ENCODE measurements at regions not wholly inside any gene's neighbourhood (a gene's known extent, or its start where the extent isn't known, plus 50 kb on each side); places are given as distances from the start of the nearest gene placed in this dataset.

DNA sequence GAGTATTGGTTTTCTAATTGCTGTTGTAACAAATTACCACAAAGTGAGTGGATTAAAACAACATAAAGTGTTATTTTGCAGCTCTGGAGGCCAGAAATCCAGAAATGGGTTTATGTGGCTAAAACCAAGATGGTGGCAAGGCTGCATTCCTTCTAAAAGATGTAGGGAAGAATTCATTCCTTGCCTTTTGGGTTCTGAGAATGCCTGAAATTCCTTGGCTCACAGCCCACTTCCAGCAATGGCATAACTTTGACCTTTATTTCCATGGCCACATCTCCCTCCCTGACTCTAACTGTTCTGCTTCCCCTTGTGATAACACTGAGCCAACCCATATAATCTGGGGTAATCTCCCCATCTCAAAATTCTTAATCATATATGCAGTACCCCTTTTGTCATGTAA lies 269.6 kb upstream of the RPL38 start:
- H3K4me3 ChIP-seq (ENCODE audit: low read length) = no peak overlapping the region
- H3K4me1 ChIP-seq (ENCODE audit: control insufficient read depth, insufficient read depth, low read length) = no peaks in the 10 kb centered on the region
- H3K9me3 ChIP-seq (replicated peaks; ENCODE audit: control insufficient read depth, low read depth, low read length) = no peaks in the 10 kb centered on the region
- no peaks in the 10 kb centered on the region for H3K36me3 ChIP-seq (ENCODE audit: control insufficient read depth, insufficient read depth, low read length)
- no peak overlapping the region for H3K27ac ChIP-seq (ENCODE audit: low read length)
- no peak for DNase-seq
- peaks cover 8% of the 10 kb centered on the region for H3K27me3 ChIP-seq (ENCODE audit: control insufficient read depth, insufficient read depth, low read length)

DNA sequence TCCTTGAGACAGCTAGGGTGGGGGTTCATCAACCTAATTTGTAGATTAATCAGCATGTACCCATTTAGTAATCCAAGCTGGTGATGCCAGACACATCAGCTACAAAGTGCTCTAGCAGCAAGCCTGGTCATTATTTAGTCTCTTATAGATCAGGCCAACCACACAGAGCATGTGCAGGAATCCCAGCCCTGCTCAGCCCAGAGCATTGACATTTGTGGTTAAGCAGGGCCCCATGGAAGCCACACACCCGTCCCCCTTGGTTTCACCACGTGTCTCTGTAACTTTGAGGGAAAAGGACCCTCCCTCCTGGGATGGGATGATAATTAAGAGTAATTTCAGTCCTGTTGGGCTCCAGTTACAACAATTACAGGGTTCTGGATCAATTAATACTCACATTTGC lies 268.8 kb upstream of the RPL38 start:
- Histone ChIP-seq H3K9me3 (replicated peaks; ENCODE audit: control insufficient read depth, low read depth, low read length) (no peaks in the 10 kb centered on the region), H3K4me3 (ENCODE audit: low read length) (no peak overlapping the region), H3K36me3 (ENCODE audit: control insufficient read depth, insufficient read depth, low read length) (no peaks in the 10 kb centered on the region), H3K27me3 (ENCODE audit: control insufficient read depth, insufficient read depth, low read length) (peaks cover 8% of the 10 kb centered on the region), H3K27ac (ENCODE audit: low read length) (no peak overlapping the region), H3K4me1 (ENCODE audit: control insufficient read depth, insufficient read depth, low read length) (no peaks in the 10 kb centered on the region)
- DNase-seq = no peak
- no CpG with 5 or more reads among the region's 2 CpGs for WGBS (ENCODE audit: insufficient coverage)

DNA sequence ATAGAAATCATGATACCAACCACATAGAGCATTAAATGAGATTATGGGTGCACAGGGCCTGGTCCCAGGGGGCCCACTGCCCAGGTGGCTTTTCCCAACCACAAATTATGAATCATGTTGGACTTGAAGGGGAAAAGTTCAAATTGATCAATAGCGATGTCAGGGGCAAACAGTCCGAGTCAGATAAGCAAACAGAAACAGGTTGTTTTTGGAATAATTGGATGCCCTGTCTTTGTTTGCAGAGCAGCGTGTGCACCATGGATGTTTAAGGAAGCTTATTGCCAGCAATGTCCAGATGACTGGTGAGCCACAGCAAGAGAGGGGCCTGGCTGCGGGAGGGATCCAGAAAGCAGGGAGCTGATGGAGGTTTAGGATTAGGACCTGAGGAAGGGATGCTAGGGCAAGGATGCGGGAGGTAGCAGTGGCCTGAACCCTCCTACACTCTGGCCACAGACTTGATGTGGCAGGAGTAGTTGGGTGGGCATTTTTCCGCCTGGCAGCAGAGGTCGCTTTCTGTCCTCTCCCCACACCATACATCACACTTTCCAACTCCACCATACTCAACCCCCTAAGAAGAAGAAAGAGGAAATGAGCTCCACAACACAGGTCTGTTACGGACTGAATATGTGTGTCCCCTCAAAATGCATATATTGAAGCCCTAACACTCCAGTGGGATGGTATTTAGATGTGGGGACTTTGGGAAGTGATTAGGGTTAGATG lies 266.4 kb upstream of the RPL38 start:
- no peaks in the 10 kb centered on the region for H3K9me3 ChIP-seq (replicated peaks; ENCODE audit: control insufficient read depth, low read depth, low read length)
- H3K36me3 ChIP-seq (ENCODE audit: control insufficient read depth, insufficient read depth, low read length) = no peaks in the 10 kb centered on the region
- 89% methylated on average over 4 of the region's 8 CpGs for WGBS (ENCODE audit: insufficient coverage)
- no peak for DNase-seq
- peaks cover 14% of the 10 kb centered on the region for H3K27me3 ChIP-seq (ENCODE audit: control insufficient read depth, insufficient read depth, low read length)
- no peaks in the 10 kb centered on the region for H3K4me1 ChIP-seq (ENCODE audit: control insufficient read depth, insufficient read depth, low read length)
- H3K4me3 ChIP-seq (ENCODE audit: low read length) = no peak overlapping the region
- no peak overlapping the region for H3K27ac ChIP-seq (ENCODE audit: low read length)

DNA sequence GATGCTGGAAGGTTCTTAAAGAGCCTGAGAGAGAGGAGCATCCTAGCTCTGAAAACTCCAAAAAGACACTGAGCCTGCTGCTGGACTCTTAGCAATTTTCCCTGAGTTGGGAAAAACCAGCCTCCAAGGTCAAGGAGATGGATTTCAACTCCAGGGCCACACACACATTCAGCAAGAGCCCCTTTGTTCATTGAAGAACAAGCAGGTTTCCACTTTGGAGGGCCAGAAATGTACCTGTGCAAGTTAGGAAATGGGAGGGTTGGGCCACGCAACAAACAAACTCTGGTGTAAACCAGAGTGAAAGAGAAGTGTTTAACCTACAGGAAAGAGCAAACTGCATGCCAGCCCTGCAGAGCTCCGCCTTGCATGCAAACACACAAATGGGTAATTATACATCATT lies 264.8 kb upstream of the RPL38 start:
- H3K4me1 ChIP-seq (ENCODE audit: control insufficient read depth, insufficient read depth, low read length) = no peaks in the 10 kb centered on the region
- DNase-seq = no peak
- H3K9me3 ChIP-seq (replicated peaks; ENCODE audit: control insufficient read depth, low read depth, low read length) = no peaks in the 10 kb centered on the region
- H3K27ac ChIP-seq (ENCODE audit: low read length) = no peak overlapping the region
- WGBS (ENCODE audit: insufficient coverage) = 100% methylated on average over 1 of the region's 2 CpGs
- no peaks in the 10 kb centered on the region for H3K36me3 ChIP-seq (ENCODE audit: control insufficient read depth, insufficient read depth, low read length)
- peaks cover 8% of the 10 kb centered on the region for H3K27me3 ChIP-seq (ENCODE audit: control insufficient read depth, insufficient read depth, low read length)
- no peak overlapping the region for H3K4me3 ChIP-seq (ENCODE audit: low read length)

DNA sequence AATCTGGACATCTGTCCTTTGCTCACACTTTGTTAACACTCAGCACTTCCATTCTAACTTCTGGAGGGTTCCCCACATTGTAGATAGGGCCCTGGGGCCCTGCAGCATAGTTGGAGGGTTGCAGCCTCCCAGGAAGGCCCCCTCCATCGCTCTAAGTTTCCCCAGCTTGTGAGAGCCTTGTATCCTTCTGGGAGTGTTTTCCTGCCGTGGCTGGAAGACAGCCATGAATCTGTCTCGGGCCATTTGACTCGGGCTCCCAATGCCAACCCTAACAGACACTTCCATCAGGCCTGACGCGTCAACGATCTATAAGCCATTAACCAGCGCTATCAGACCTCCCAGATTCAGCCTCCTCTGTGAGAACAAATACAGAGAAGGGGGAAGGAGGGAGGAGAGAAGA lies 263.7 kb upstream of the RPL38 start:
- Histone ChIP-seq H3K27ac (ENCODE audit: low read length) (no peak overlapping the region), H3K9me3 (replicated peaks; ENCODE audit: control insufficient read depth, low read depth, low read length) (no peaks in the 10 kb centered on the region), H3K4me1 (ENCODE audit: control insufficient read depth, insufficient read depth, low read length) (no peaks in the 10 kb centered on the region), H3K27me3 (ENCODE audit: control insufficient read depth, insufficient read depth, low read length) (peaks cover 12% of the 10 kb centered on the region), H3K36me3 (ENCODE audit: control insufficient read depth, insufficient read depth, low read length) (no peaks in the 10 kb centered on the region), H3K4me3 (ENCODE audit: low read length) (no peak overlapping the region)
- 50% methylated on average over 1 of the region's 8 CpGs for WGBS (ENCODE audit: insufficient coverage)
- DNase-seq = no peak

DNA sequence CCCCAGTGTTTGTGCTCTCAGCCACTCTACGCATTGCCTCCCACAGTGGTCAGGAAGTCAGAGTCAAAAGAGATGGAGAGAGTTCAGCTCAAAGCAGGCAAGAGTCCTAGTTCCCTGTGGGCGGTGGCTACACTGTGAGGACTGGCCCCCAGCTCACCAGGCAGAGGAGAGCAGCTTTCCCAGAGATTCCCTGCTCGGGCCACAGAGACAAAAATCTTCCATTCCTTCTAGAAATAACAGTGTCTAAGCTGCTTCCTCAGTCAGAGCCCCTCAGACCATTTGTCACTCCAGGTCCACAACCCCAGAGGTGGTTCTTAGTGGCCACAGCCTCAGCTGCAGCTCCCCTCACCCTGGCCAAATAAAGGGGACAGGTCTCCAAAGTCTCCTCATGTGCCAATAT lies 263.0 kb upstream of the RPL38 start:
- WGBS (ENCODE audit: insufficient coverage) = 47% methylated on average over 3 of the region's 3 CpGs
- Histone ChIP-seq H3K4me1 (ENCODE audit: control insufficient read depth, insufficient read depth, low read length) (no peaks in the 10 kb centered on the region), H3K4me3 (ENCODE audit: low read length) (no peak overlapping the region), H3K9me3 (replicated peaks; ENCODE audit: control insufficient read depth, low read depth, low read length) (no peaks in the 10 kb centered on the region), H3K27ac (ENCODE audit: low read length) (no peak overlapping the region), H3K27me3 (ENCODE audit: control insufficient read depth, insufficient read depth, low read length) (peaks cover 17% of the 10 kb centered on the region), H3K36me3 (ENCODE audit: control insufficient read depth, insufficient read depth, low read length) (no peaks in the 10 kb centered on the region)
- no peak for DNase-seq

DNA sequence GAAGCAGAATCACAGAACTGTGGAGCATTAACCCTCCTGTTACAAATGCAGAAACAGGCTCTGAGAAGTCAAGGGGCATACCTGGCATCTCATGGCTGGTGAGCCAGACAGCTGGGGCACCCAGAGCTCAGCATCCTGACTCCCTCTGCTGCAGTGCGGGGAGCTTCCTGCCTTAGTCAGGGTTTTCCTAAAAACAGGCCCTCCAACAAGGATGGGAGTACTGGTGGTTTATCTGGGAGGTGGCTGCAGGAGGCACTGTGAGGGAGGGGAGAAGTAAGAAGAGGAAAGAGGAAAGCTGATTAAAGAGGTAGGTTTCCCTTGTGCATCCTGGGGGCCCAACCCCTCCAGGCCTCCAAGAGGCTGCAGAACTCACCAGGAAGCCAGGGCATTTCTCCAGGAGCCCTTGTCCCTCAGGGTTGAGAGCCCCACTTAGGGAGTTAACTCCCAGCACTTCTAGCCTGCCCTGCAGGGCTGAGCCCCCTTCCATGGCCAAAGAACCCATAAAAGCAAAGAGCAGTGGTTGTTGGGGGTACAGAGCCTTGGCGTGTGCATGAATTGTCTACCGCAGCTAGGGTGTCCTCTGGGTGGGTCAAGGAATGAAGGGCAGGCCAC lies 261.5 kb upstream of the RPL38 start:
- no peak overlapping the region for H3K4me3 ChIP-seq (ENCODE audit: low read length)
- H3K27me3 ChIP-seq (ENCODE audit: control insufficient read depth, insufficient read depth, low read length) = peaks cover 17% of the 10 kb centered on the region
- no peaks in the 10 kb centered on the region for H3K36me3 ChIP-seq (ENCODE audit: control insufficient read depth, insufficient read depth, low read length)
- 100% methylated on average over 1 of the region's 3 CpGs for WGBS (ENCODE audit: insufficient coverage)
- H3K27ac ChIP-seq (ENCODE audit: low read length) = no peak overlapping the region
- H3K4me1 ChIP-seq (ENCODE audit: control insufficient read depth, insufficient read depth, low read length) = no peaks in the 10 kb centered on the region
- no peak for DNase-seq
- no peaks in the 10 kb centered on the region for H3K9me3 ChIP-seq (replicated peaks; ENCODE audit: control insufficient read depth, low read depth, low read length)

DNA sequence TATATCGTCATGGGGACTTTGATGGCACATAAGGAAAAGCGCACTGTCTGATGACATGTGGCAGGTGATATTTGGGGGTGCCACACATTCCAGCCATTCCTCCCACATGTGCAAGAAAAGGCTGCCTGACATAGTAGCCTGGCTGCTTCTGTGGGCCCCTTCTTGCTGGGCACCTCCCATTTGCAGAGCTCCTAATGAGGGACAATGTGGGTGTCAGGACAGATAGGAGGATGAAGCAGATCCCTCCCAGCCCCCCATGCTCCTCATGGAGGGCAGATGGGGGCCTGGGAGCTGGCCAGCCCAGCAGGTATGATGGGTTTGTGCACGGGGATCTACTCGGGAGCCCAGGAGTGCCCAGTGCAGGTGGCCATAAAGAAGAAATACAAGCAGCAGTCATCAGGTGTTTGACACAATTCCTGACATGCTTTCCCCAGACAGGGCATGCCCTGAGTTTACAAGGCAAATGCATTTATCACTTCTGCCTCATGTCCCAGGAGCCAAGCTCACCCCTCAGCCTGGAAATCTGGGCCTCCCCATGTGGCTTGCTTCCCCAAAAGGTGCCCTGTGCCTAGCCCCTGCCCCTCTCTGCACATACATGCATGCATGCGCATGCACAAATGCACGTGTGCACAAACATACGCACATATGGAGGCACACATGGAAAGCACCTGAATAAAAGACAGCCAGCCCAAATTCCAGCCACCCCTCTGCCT lies 260.6 kb upstream of the RPL38 start:
- H3K36me3 ChIP-seq (ENCODE audit: control insufficient read depth, insufficient read depth, low read length) = no peaks in the 10 kb centered on the region
- no peaks in the 10 kb centered on the region for H3K9me3 ChIP-seq (replicated peaks; ENCODE audit: control insufficient read depth, low read depth, low read length)
- H3K4me3 ChIP-seq (ENCODE audit: low read length) = no peak overlapping the region
- DNase-seq = no peak
- 83% methylated on average over 4 of the region's 7 CpGs for WGBS (ENCODE audit: insufficient coverage)
- H3K4me1 ChIP-seq (ENCODE audit: control insufficient read depth, insufficient read depth, low read length) = no peaks in the 10 kb centered on the region
- peaks cover 22% of the 10 kb centered on the region for H3K27me3 ChIP-seq (ENCODE audit: control insufficient read depth, insufficient read depth, low read length)
- H3K27ac ChIP-seq (ENCODE audit: low read length) = no peak overlapping the region

DNA sequence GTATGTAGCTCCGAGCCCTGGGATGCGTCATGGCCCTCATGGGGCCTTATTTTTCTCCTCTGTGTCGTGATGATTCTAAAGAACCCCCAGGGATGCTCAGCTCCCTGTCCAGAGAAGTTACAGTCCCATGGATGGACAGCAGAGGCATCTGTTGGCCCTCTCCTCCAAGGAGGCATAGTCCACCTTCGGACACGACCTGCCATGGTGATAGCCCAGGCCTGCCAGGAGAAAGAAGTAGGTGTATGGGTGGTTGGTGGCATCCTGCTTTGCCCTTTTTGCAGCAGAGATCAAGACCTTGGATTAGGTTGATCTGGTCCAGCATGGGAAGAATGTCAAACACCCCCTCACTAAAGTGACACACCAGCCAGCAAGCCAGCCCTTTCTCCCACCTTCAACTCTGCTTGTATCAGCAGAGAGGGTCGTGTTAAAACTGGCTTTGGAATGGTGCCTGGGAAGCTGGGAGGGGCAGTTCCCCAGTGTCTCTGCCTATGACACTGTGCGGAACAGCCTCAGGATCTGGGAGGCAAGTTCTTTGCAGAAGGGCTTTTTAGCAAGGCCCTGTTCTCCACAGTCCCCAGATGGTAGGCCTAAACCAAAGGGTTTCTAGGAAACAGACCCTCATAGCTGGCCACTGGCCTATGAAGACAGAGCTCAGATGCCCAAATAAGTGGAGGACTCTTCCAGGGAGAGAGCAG lies 259.9 kb upstream of the RPL38 start:
- Histone ChIP-seq H3K36me3 (ENCODE audit: control insufficient read depth, insufficient read depth, low read length) (no peaks in the 10 kb centered on the region), H3K27ac (ENCODE audit: low read length) (no peak overlapping the region), H3K4me1 (ENCODE audit: control insufficient read depth, insufficient read depth, low read length) (no peaks in the 10 kb centered on the region), H3K9me3 (replicated peaks; ENCODE audit: control insufficient read depth, low read depth, low read length) (no peaks in the 10 kb centered on the region), H3K27me3 (ENCODE audit: control insufficient read depth, insufficient read depth, low read length) (peaks cover 22% of the 10 kb centered on the region), H3K4me3 (ENCODE audit: low read length) (no peak overlapping the region)
- WGBS (ENCODE audit: insufficient coverage) = 57% methylated on average over 4 of the region's 7 CpGs
- DNase-seq = peak; percentile 36

DNA sequence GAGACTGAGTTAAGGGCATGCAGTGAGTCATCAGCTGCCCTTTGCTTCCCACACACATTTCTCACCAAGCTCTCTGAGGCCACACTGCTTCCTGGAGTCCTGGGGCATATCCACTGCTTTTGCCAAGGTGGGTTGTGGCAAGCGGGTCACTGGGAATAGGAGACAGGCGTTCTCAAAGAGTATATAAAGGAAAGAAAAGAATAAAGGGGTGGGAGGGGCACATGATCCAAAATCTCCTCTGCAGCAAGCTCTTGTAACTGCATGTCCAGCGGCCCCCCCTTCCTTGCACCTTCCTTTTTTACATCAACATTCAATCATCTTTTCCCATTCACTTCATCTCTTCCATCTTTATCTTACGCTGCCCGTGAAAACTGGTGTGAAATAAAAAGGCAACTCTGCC lies 259.1 kb upstream of the RPL38 start:
- Histone ChIP-seq H3K4me3 (ENCODE audit: low read length) (no peak overlapping the region), H3K27ac (ENCODE audit: low read length) (no peak overlapping the region), H3K36me3 (ENCODE audit: control insufficient read depth, insufficient read depth, low read length) (no peaks in the 10 kb centered on the region), H3K27me3 (ENCODE audit: control insufficient read depth, insufficient read depth, low read length) (peaks cover 22% of the 10 kb centered on the region), H3K4me1 (ENCODE audit: control insufficient read depth, insufficient read depth, low read length) (no peaks in the 10 kb centered on the region), H3K9me3 (replicated peaks; ENCODE audit: control insufficient read depth, low read depth, low read length) (no peaks in the 10 kb centered on the region)
- no peak for DNase-seq
- WGBS (ENCODE audit: insufficient coverage) = 81% methylated on average over 3 of the region's 5 CpGs

Measured in muscle of leg (tissue), 3 donors.